ENCODE measurements at regions not wholly inside any gene's neighbourhood (a gene's known extent, or its start where the extent isn't known, plus 50 kb on each side); places are given as distances from the start of the nearest gene placed in this dataset.

DNA sequence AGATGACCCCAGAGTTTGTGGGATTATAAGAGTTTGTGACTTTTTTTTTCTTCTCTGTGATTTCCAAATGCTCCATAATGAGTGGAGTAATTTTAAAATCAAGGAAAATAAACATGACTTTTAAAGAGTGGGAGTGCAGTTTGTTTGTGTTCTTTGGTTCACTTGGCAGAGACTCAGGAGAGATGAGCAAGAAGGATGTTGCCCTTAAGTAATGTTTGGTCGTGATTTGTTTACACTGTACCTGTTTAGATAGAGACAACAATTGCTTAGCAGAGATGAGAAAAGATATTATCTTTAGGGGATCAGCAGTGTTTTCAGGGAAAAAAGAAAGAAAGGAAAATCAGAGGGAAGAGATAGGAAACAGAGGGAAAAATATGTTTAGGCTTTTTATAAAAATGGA is 170.8 kb downstream of the ADSS2 start:
- Histone ChIP-seq H3K4me1 (ENCODE audit: low read depth) (peaks cover 3% of the 10 kb centered on the region), H3K4me3 (no peak overlapping the region), H3K9me3 (no peaks in the 10 kb centered on the region), H3K36me3 (ENCODE audit: low read depth) (no peaks in the 10 kb centered on the region)
- DNase-seq (no peak), ATAC-seq (no peak)
- intact Hi-C loops (cut with DNase I, micrococcal nuclease): no loop called here
- TF ChIP-seq, protein P1, sequence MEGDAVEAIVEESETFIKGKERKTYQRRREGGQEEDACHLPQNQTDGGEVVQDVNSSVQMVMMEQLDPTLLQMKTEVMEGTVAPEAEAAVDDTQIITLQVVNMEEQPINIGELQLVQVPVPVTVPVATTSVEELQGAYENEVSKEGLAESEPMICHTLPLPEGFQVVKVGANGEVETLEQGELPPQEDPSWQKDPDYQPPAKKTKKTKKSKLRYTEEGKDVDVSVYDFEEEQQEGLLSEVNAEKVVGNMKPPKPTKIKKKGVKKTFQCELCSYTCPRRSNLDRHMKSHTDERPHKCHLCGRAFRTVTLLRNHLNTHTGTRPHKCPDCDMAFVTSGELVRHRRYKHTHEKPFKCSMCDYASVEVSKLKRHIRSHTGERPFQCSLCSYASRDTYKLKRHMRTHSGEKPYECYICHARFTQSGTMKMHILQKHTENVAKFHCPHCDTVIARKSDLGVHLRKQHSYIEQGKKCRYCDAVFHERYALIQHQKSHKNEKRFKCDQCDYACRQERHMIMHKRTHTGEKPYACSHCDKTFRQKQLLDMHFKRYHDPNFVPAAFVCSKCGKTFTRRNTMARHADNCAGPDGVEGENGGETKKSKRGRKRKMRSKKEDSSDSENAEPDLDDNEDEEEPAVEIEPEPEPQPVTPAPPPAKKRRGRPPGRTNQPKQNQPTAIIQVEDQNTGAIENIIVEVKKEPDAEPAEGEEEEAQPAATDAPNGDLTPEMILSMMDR (IDR thresholded peaks at IDR 0.05): no peak

DNA sequence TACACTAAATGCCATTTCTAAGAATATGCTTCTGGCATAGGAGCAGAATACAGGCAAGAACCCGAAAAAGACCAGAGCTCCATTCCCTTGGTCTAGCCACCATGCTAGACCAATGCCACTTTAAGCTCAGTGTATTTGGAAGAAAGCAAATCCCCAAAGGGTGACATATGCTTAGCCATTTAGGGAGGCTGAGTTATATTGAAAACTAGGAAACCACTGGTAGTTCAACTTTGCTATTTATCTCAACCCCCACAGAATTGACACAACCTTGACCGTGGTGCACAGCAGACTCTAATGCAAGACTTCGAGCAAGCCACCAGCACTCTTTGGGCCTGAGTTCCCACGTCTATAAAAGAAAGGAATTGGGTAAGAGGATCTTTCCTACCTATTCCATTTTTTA is 167.9 kb downstream of the ADSS2 start:
- TF ChIP-seq, protein P1 (IDR thresholded peaks at IDR 0.05): no peak
- no peak for ATAC-seq
- H3K9me3 ChIP-seq: no peaks in the 10 kb centered on the region
- intact Hi-C loops (cut with DNase I, micrococcal nuclease): no loop called here
- no peak overlapping the region for H3K4me3 ChIP-seq
- no peaks in the 10 kb centered on the region for H3K36me3 ChIP-seq (ENCODE audit: low read depth)
- peaks cover 3% of the 10 kb centered on the region for H3K4me1 ChIP-seq (ENCODE audit: low read depth)
- DNase-seq: no peak

DNA sequence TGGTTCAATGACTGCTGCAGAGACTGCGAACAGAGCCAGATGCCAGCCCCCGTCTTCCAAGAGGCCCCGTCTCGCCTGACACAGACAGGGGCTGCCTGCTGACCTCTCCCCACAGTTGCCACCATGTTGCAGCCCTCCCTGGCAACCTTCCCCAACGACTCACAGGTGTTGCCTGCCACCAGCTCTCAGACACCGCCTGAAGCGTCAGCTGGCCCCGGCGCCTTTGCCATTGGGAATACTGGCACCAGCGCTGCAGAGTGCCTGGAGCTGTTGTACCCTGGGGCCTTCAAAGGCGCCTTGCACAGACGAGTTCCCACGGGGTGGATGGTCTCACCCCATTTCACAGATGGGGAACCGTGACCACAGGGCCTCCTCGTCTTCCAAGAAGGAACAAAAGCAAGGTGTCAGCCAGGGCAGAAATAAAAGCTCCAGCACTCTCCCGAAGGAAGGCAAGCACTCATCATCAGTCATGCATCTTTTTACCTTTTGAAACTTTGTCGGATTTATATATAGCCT is 167.0 kb downstream of the ADSS2 start:
- no peak for DNase-seq
- ATAC-seq: no peak
- TF ChIP-seq, protein P1 (IDR thresholded peaks at IDR 0.05): no peak
- H3K4me1 ChIP-seq (ENCODE audit: low read depth): peaks cover 3% of the 10 kb centered on the region
- H3K4me3 ChIP-seq: no peak overlapping the region
- intact Hi-C loops (cut with DNase I, micrococcal nuclease): no loop called here
- no peaks in the 10 kb centered on the region for H3K36me3 ChIP-seq (ENCODE audit: low read depth)
- H3K9me3 ChIP-seq: no peaks in the 10 kb centered on the region

DNA sequence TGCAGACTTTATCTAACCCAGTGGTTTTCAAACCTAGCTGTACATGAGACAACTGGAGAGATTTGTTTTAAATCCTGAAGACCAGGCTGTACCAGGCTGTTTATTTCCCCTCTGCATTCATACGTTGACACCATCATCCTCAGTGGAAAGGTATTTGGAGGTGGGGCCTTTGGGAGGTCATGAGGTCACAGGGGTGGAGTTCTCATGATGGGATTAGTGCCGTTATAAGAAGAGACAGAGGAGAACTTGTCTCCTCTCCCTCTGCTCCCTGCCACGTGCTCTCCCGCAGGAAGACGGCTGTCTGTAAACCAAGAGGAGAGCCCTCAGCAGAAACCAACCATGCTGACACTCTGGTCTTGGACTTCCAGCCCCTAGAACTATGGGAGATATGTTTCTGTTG is 165.4 kb downstream of the ADSS2 start:
- no peak for ATAC-seq
- Histone ChIP-seq H3K36me3 (ENCODE audit: low read depth) (no peaks in the 10 kb centered on the region), H3K4me3 (no peak overlapping the region), H3K4me1 (ENCODE audit: low read depth) (no peaks in the 10 kb centered on the region), H3K9me3 (no peaks in the 10 kb centered on the region)
- TF ChIP-seq, protein P1 (IDR thresholded peaks at IDR 0.05): no peak
- intact Hi-C loops (cut with DNase I, micrococcal nuclease): no loop called here
- no peak for DNase-seq

DNA sequence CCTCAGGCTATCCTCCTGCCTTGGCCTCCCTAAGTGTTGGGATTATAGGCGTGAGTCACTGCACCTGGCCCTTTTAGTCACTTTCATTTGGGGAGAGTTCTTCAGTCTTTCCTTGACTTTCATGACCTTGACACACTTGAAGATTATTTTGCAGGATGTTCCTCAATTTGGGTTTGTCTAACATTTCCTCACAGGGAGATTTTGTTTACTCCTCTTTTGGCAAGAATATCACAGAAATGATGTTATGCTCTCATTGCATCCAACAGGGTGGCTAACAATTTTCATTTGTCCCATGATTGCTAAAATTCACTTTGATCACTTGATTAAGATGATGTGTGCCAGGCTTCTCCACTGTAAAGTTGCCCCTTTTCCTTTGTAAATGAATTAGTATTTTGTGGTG is 164.0 kb downstream of the ADSS2 start:
- Histone ChIP-seq H3K36me3 (ENCODE audit: low read depth) (no peaks in the 10 kb centered on the region), H3K9me3 (no peaks in the 10 kb centered on the region), H3K4me3 (no peak overlapping the region), H3K4me1 (ENCODE audit: low read depth) (no peaks in the 10 kb centered on the region)
- intact Hi-C loops (cut with DNase I, micrococcal nuclease): no loop called here
- ATAC-seq: no peak
- TF ChIP-seq, protein P1 (IDR thresholded peaks at IDR 0.05): no peak
- no peak for DNase-seq

DNA sequence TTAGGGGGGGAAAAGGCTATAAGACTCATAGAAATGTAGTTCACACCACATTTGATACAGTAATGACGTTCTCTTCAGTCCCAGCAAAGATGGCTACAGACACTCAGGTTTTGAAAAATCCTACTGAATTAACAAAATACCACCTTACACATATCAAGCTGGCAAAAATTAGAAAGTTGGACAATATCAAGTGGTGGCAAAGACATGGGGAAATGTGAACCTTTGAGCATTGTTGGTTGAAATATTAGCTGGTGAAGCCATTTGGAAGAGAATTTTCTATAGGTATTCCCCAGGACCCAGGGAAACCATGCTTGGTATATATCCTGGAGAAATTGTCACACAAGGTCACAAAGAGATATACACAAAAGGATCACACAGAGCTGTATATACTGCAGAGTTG is 163.0 kb downstream of the ADSS2 start:
- no peaks in the 10 kb centered on the region for H3K4me1 ChIP-seq (ENCODE audit: low read depth)
- ATAC-seq: no peak
- intact Hi-C loops (cut with DNase I, micrococcal nuclease): no loop called here

More for the DNA sequence above, 163.0 kb downstream of the ADSS2 start:
- TF ChIP-seq, protein P1 (IDR thresholded peaks at IDR 0.05): no peak
- no peak overlapping the region for H3K4me3 ChIP-seq
- no peaks in the 10 kb centered on the region for H3K9me3 ChIP-seq
- DNase-seq: no peak
- no peaks in the 10 kb centered on the region for H3K36me3 ChIP-seq (ENCODE audit: low read depth)
